ENCODE measurements at regions not wholly inside any gene's neighbourhood (a gene's known extent, or its start where the extent isn't known, plus 50 kb on each side); places are given as distances from the start of the nearest gene placed in this dataset.
"Not testable (repeated sequence)": the region's sequence is repeated elsewhere in the genome, so short reads cannot be mapped to it uniquely, and the experiment has no call there.

GRCh38 chr4:59759082-59759825, 1440.9 kb upstream of the ADGRL3 start:
- DNase-seq (ENCODE audit: low spot score), result no peak
- no peak overlapping the region for H3K4me3 Mint-ChIP-seq (ENCODE audit: low read depth)
- H3K9me3 Mint-ChIP-seq, result peaks cover 20% of the 10 kb centered on the region
- no peaks in the 10 kb centered on the region for H3K27me3 Mint-ChIP-seq (ENCODE audit: low read depth)
- no peak overlapping the region for H3K27ac Mint-ChIP-seq
- no peaks in the 10 kb centered on the region for H3K4me1 Mint-ChIP-seq (ENCODE audit: low read depth)
- no peaks in the 10 kb centered on the region for H3K36me3 Mint-ChIP-seq (ENCODE audit: low read depth)
- intact Hi-C loops (cut with micrococcal nuclease), result no loop called here

- no peaks in the 10 kb centered on the region for H3K36me3 Mint-ChIP-seq (ENCODE audit: low read depth)
- no peak for DNase-seq (ENCODE audit: low spot score)
- intact Hi-C loops (cut with micrococcal nuclease), result no loop called here
- H3K4me3 Mint-ChIP-seq (ENCODE audit: low read depth), result no peak overlapping the region
- H3K27me3 Mint-ChIP-seq (ENCODE audit: low read depth), result no peaks in the 10 kb centered on the region
- H3K9me3 Mint-ChIP-seq, result peaks cover 20% of the 10 kb centered on the region
- H3K4me1 Mint-ChIP-seq (ENCODE audit: low read depth), result no peaks in the 10 kb centered on the region
- no peak overlapping the region for H3K27ac Mint-ChIP-seq
Measured at GRCh38 chr4:59762344-59762743, 1437.8 kb upstream of the ADGRL3 start.

DNA sequence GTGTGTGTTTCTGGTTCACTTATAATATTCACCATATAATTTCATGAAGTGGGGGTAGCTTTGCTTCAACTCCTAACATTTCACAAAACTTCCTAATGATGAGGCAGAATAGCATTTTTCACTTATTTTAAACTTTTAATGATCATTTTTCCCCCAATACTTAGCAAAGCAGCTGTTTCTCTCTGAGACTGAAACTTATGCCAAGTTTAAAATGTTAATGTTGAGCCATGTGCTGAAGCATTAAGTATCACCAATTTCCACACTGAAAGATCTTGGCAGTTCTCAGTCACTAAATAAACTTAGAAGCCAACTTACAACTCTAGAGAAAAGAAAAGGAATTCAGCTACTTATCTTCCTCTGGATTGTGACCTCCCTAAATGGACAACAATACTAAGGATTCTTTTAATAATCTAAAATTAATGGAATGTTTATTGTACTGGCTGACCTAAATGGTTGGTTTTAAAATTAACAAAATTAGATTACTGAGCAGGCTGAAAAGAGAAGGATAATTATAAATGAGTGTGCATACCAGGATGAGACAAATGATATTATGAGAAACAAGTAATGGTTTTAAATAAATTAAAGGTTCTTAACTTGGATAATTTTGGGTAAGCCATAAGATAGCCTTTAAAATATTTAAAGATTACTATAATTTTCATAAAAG, 1429.4 kb upstream of the ADGRL3 start:
- Mint-ChIP-seq H3K27me3 (ENCODE audit: low read depth) (no peaks in the 10 kb centered on the region), H3K27ac (no peak overlapping the region), H3K4me1 (ENCODE audit: low read depth) (no peaks in the 10 kb centered on the region), H3K36me3 (ENCODE audit: low read depth) (no peaks in the 10 kb centered on the region), H3K4me3 (ENCODE audit: low read depth) (no peak overlapping the region), H3K9me3 (peaks cover 16% of the 10 kb centered on the region)
- intact Hi-C loops (cut with micrococcal nuclease), result no loop called here
- no peak for DNase-seq (ENCODE audit: low spot score)

DNA sequence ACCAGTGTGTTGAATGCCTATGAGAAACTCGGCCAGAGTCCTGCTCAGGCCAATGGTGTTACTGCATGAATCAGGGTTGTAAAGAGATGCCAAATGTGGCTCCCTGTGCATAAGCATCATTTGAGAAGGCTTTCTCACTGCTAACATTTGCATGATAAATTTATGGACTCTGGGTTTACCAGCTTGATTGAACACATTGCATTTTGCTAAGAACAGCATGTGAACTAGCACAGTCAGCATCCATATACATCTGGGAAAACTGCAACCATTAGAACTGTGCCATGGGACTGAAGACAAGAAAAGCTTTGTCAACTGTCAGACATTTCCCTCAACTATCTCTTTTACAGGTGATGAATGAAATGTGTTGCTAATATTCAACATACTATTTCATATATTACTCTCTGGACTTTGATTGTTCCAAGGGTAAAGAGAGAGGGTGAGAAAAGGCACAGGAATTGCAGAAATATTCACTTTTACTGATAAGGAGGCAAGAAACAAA, 1427.4 kb upstream of the ADGRL3 start:
- Mint-ChIP-seq H3K9me3 (peaks cover 16% of the 10 kb centered on the region), H3K4me1 (ENCODE audit: low read depth) (no peaks in the 10 kb centered on the region), H3K27me3 (ENCODE audit: low read depth) (no peaks in the 10 kb centered on the region), H3K4me3 (ENCODE audit: low read depth) (no peak overlapping the region), H3K27ac (no peak overlapping the region), H3K36me3 (ENCODE audit: low read depth) (no peaks in the 10 kb centered on the region)
- intact Hi-C loops (cut with micrococcal nuclease), result no loop called here
- no peak for DNase-seq (ENCODE audit: low spot score)

- H3K36me3 Mint-ChIP-seq (ENCODE audit: low read depth); H3K27ac Mint-ChIP-seq: not testable (repeated sequence)
- peaks cover 30% of the 10 kb centered on the region for H3K9me3 Mint-ChIP-seq
Measured at GRCh38 chr4:59780271-59780670, 1419.9 kb upstream of the ADGRL3 start.

GRCh38 chr4:59805176-59805575, 1395.0 kb upstream of the ADGRL3 start:
- DNase-seq (ENCODE audit: low spot score), result no peak
- Mint-ChIP-seq H3K4me1 (ENCODE audit: low read depth) (no peaks in the 10 kb centered on the region), H3K27me3 (ENCODE audit: low read depth) (no peaks in the 10 kb centered on the region), H3K36me3 (ENCODE audit: low read depth) (no peaks in the 10 kb centered on the region), H3K4me3 (ENCODE audit: low read depth) (no peak overlapping the region), H3K9me3 (peaks cover 23% of the 10 kb centered on the region), H3K27ac (no peak overlapping the region)
- intact Hi-C loops (cut with micrococcal nuclease), result no loop called here

More at GRCh38 chr4:59780271-59780670, 1419.9 kb upstream of the ADGRL3 start:
- DNase-seq (ENCODE audit: low spot score); H3K4me1 Mint-ChIP-seq (ENCODE audit: low read depth); H3K27me3 Mint-ChIP-seq (ENCODE audit: low read depth); H3K4me3 Mint-ChIP-seq (ENCODE audit: low read depth); intact Hi-C loops (cut with micrococcal nuclease): not testable (repeated sequence)

DNA sequence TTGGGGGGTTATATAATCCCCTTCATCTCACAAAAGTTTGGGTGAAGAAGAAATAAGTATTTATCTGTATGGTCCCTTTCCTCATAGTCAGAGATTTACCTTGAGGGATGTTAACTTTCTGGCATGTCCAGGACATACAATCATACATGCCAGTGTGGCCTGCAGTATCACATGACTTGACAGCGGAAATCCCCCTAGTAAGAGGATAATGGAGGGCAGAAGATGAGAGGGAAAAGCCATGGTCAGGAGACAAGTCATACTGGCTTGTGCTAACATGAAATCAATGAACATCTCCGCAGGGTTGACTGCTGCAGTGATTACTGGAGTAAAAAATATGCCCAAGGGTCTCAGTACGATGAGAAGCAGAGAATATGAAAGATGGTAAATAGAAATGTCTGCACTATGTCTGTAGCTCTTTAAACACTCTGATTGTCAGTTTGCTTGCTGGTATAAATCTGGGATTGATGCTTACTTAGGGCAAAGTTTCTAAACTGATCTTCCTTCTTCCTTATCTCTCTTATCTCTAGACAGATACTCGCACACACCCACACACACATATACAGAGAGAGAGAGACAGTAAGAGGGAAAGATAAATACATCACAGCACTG, 1385.6 kb upstream of the ADGRL3 start:
- intact Hi-C loops (cut with micrococcal nuclease), result no loop called here
- Mint-ChIP-seq H3K9me3 (no peaks in the 10 kb centered on the region), H3K27me3 (ENCODE audit: low read depth) (no peaks in the 10 kb centered on the region), H3K27ac (no peak overlapping the region), H3K4me3 (ENCODE audit: low read depth) (no peak overlapping the region), H3K4me1 (ENCODE audit: low read depth) (peaks cover 2% of the 10 kb centered on the region), H3K36me3 (ENCODE audit: low read depth) (no peaks in the 10 kb centered on the region)
- DNase-seq (ENCODE audit: low spot score), result no peak

DNA sequence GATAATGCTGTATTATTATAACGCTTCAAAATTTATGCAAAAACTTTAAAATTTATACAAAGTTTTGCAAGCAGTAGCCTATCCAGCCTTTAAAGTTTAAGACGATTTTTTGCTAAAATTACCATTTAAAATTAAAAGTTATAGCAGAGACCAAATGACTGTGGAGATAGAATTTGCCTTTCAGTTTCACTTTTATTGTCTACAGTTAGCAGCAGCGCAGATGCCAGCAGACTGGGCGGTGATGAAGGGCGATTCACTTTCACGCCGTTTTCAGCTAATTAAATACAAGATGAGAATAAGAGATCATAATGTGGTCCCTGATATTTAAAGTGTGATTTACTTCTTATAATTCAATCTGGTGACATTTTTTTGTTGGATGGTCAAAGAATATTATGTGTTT, 1381.5 kb upstream of the ADGRL3 start:
- DNase-seq (ENCODE audit: low spot score), result no peak
- Mint-ChIP-seq H3K27me3 (ENCODE audit: low read depth) (no peaks in the 10 kb centered on the region), H3K4me1 (ENCODE audit: low read depth) (peaks cover 2% of the 10 kb centered on the region), H3K27ac (no peak overlapping the region), H3K9me3 (peaks cover 4% of the 10 kb centered on the region), H3K36me3 (ENCODE audit: low read depth) (no peaks in the 10 kb centered on the region), H3K4me3 (ENCODE audit: low read depth) (peak overlapping the region; percentile 65)
- intact Hi-C loops (cut with micrococcal nuclease), result no loop called here

- no peak for DNase-seq (ENCODE audit: low spot score)
- H3K4me3 Mint-ChIP-seq (ENCODE audit: low read depth), result no peak overlapping the region
- H3K4me1 Mint-ChIP-seq (ENCODE audit: low read depth), result no peaks in the 10 kb centered on the region
- no peaks in the 10 kb centered on the region for H3K36me3 Mint-ChIP-seq (ENCODE audit: low read depth)
- peaks cover 10% of the 10 kb centered on the region for H3K9me3 Mint-ChIP-seq
- no peak overlapping the region for H3K27ac Mint-ChIP-seq
- intact Hi-C loops (cut with micrococcal nuclease), result no loop called here
- no peaks in the 10 kb centered on the region for H3K27me3 Mint-ChIP-seq (ENCODE audit: low read depth)
Measured at GRCh38 chr4:59823311-59823710, 1376.8 kb upstream of the ADGRL3 start.

- H3K27ac Mint-ChIP-seq, result no peak overlapping the region
- intact Hi-C loops (cut with micrococcal nuclease), result no loop called here
- H3K4me3 Mint-ChIP-seq (ENCODE audit: low read depth), result no peak overlapping the region
- DNase-seq (ENCODE audit: low spot score), result no peak
- no peaks in the 10 kb centered on the region for H3K27me3 Mint-ChIP-seq (ENCODE audit: low read depth)
- no peaks in the 10 kb centered on the region for H3K4me1 Mint-ChIP-seq (ENCODE audit: low read depth)
- H3K36me3 Mint-ChIP-seq (ENCODE audit: low read depth), result no peaks in the 10 kb centered on the region
- peaks cover 10% of the 10 kb centered on the region for H3K9me3 Mint-ChIP-seq
Measured at GRCh38 chr4:59825104-59825503, 1375.0 kb upstream of the ADGRL3 start.

DNA sequence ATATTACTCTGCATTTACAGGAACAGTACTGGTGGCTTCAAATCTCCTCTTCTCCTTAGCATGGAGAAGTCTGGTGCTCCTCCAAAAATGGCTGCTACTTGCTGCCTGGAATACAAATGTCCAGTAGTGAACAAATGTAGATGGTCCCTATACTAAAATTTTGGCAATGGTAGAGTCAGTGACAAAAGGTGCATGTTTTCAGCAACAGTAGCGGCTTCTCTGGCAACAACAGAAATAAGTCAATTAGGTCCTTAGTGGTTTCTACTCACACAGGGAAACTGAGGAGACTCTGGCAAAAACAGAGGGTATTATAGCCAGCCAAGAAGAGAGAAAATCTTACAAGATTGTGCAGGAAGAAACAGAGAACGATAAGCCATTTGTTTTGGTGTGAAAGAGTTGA, 1368.4 kb upstream of the ADGRL3 start:
- Mint-ChIP-seq H3K4me1 (ENCODE audit: low read depth) (no peaks in the 10 kb centered on the region), H3K36me3 (ENCODE audit: low read depth) (no peaks in the 10 kb centered on the region), H3K27me3 (ENCODE audit: low read depth) (no peaks in the 10 kb centered on the region), H3K9me3 (peaks cover 5% of the 10 kb centered on the region), H3K4me3 (ENCODE audit: low read depth) (no peak overlapping the region), H3K27ac (no peak overlapping the region)
- no peak for DNase-seq (ENCODE audit: low spot score)
- intact Hi-C loops (cut with micrococcal nuclease), result no loop called here

GRCh38 chr4:59834943-59835342, 1365.2 kb upstream of the ADGRL3 start:
- no peak overlapping the region for H3K4me3 Mint-ChIP-seq (ENCODE audit: low read depth)
- no peak for DNase-seq (ENCODE audit: low spot score)
- peaks cover 5% of the 10 kb centered on the region for H3K9me3 Mint-ChIP-seq
- no peak overlapping the region for H3K27ac Mint-ChIP-seq
- H3K4me1 Mint-ChIP-seq (ENCODE audit: low read depth), result no peaks in the 10 kb centered on the region
- H3K27me3 Mint-ChIP-seq (ENCODE audit: low read depth), result no peaks in the 10 kb centered on the region
- H3K36me3 Mint-ChIP-seq (ENCODE audit: low read depth), result no peaks in the 10 kb centered on the region
- intact Hi-C loops (cut with micrococcal nuclease), result no loop called here

DNA sequence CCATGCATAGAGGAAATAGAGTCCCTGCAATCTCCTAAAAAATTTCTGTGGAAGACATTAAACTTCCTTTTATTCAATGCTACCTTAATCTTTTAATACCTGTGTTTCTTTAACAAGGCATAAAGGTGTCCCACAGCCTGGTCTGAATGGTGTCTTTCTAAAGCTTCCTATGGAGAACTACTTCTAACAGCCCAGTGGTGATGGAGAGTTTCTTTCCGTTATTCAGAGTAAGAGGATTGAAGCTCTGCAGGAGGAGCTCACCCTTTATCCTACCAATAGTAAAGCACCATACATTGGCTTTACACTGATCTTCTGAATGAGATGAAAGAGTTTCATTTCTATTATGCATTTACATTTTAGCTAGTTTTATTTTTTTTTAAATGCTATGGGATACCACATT, 1362.4 kb upstream of the ADGRL3 start:
- no peaks in the 10 kb centered on the region for H3K4me1 Mint-ChIP-seq (ENCODE audit: low read depth)
- H3K9me3 Mint-ChIP-seq, result peaks cover 7% of the 10 kb centered on the region
- H3K4me3 Mint-ChIP-seq (ENCODE audit: low read depth), result no peak overlapping the region
- H3K27ac Mint-ChIP-seq, result no peak overlapping the region
- intact Hi-C loops (cut with micrococcal nuclease), result no loop called here
- no peak for DNase-seq (ENCODE audit: low spot score)
- no peaks in the 10 kb centered on the region for H3K36me3 Mint-ChIP-seq (ENCODE audit: low read depth)
- no peaks in the 10 kb centered on the region for H3K27me3 Mint-ChIP-seq (ENCODE audit: low read depth)

Measured in activated T-helper 2 cell treated with anti-CD3 and anti-CD28 coated beads, Interferon-gamma antibody, Interleukin-2, Interleukin-4, amounts not matched to agents 10 μg/mL and 5 μg/mL and 100 μg/mL, durations not matched to agents 14 hours and 24 hours and 36 hours (primary cell).